Neural progenitor cell (in vitro differentiated cells): ENCODE measurements at regions not wholly inside any gene's neighbourhood (a gene's known extent, or its start where the extent isn't known, plus 50 kb on each side); places are given as distances from the start of the nearest gene placed in this dataset.

Source experiments
- CTCF ChIP-seq: fragments of 200-600 bp; sonication (generic); IDR thresholded peaks from 2 replicates; pipeline ENCODE4 v1.5.1; 2017; ENCODE audit warnings: antibody characterized with exemption, mild to moderate bottlenecking
- EZH2 ChIP-seq: fragments of 200-600 bp; sonication (generic); IDR thresholded peaks from 2 replicates; pipeline ENCODE4 v1.6.1; 2017; ENCODE audit warnings: antibody characterized with exemption, mild to moderate bottlenecking, moderate library complexity
- EZH2phosphoT487 ChIP-seq: fragments of 200-600 bp; sonication (generic); IDR thresholded peaks from 2 replicates; pipeline ENCODE4 v1.6.1; 2017; ENCODE audit warnings: antibody characterized with exemption

- TF ChIP-seq CTCF (no peak), EZH2 (no peak), EZH2phosphoT487 (no peak)
Observed at GRCh38 chr21:35273333-35273732, 224.2 kb upstream of the RUNX1 start.
